ENCODE measurements at regions not wholly inside any gene's neighbourhood (a gene's known extent, or its start where the extent isn't known, plus 50 kb on each side); places are given as distances from the start of the nearest gene placed in this dataset.

DNA sequence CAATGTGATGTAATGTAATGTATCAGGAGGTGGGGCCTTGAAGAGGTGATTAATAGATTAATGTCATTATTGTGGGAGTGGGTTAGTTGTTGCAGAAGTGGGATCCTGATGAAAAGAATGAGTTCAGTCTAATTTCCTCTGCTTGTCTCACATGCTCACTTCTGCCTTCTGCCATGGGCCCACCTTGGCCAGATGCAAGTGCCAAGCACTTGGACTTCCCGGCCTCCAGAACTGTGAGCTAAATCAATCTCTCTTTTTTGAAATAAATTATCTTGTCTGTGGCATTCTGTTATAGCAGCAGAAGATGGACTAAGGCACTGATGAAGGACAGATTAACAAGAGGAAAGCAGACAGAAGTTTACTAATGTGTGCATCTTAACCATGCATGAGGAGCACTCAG lies 123.9 kb downstream of the ETS2 start:
- H3K27ac Mint-ChIP-seq (ENCODE audit: unreplicated experiment), result no peak overlapping the region

DNA sequence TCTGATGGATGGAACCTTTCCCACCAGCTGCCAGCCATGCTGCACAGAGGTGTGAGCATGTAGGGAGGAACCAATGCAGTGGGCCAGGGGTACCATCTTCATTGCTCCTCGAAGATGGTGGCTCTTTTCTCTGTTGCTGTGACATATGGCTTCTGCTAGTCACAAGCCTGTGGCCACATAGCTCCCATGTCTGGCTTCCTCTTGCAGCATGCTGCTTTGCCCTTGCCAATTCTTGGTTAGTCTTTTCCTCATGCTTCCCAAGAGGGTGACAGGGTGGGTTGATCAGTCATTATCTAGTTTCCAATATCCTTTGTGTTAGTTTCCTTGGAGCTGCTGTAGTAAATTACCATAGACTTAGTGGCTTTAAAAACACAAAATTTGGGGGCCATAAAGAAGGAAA lies 123.4 kb downstream of the ETS2 start:
- peaks cover 8% of the 10 kb centered on the region for H3K9me3 Mint-ChIP-seq (ENCODE audit: low read depth)
- TF ChIP-seq, protein P1, sequence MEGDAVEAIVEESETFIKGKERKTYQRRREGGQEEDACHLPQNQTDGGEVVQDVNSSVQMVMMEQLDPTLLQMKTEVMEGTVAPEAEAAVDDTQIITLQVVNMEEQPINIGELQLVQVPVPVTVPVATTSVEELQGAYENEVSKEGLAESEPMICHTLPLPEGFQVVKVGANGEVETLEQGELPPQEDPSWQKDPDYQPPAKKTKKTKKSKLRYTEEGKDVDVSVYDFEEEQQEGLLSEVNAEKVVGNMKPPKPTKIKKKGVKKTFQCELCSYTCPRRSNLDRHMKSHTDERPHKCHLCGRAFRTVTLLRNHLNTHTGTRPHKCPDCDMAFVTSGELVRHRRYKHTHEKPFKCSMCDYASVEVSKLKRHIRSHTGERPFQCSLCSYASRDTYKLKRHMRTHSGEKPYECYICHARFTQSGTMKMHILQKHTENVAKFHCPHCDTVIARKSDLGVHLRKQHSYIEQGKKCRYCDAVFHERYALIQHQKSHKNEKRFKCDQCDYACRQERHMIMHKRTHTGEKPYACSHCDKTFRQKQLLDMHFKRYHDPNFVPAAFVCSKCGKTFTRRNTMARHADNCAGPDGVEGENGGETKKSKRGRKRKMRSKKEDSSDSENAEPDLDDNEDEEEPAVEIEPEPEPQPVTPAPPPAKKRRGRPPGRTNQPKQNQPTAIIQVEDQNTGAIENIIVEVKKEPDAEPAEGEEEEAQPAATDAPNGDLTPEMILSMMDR (IDR thresholded peaks at IDR 0.05), result no peak
- no peak for DNase-seq (ENCODE audit: low spot score)
- no peak overlapping the region for H3K4me3 Mint-ChIP-seq (ENCODE audit: unreplicated experiment)
- peaks cover 27% of the 10 kb centered on the region for H3K4me1 Mint-ChIP-seq (ENCODE audit: low read depth)
- H3K36me3 Mint-ChIP-seq (ENCODE audit: low read depth), result peaks cover 2% of the 10 kb centered on the region
- H3K27ac Mint-ChIP-seq (ENCODE audit: unreplicated experiment), result no peak overlapping the region
- peaks cover 2% of the 10 kb centered on the region for H3K27me3 Mint-ChIP-seq (ENCODE audit: low read depth)

More for the DNA sequence above, 123.9 kb downstream of the ETS2 start:
- Mint-ChIP-seq H3K9me3 (ENCODE audit: low read depth) (peaks cover 8% of the 10 kb centered on the region), H3K4me3 (ENCODE audit: unreplicated experiment) (no peak overlapping the region), H3K4me1 (ENCODE audit: low read depth) (peaks cover 27% of the 10 kb centered on the region), H3K27me3 (ENCODE audit: low read depth) (peaks cover 2% of the 10 kb centered on the region), H3K36me3 (ENCODE audit: low read depth) (peaks cover 2% of the 10 kb centered on the region)
- TF ChIP-seq, protein P1 (IDR thresholded peaks at IDR 0.05), result no peak
- no peak for DNase-seq (ENCODE audit: low spot score)

DNA sequence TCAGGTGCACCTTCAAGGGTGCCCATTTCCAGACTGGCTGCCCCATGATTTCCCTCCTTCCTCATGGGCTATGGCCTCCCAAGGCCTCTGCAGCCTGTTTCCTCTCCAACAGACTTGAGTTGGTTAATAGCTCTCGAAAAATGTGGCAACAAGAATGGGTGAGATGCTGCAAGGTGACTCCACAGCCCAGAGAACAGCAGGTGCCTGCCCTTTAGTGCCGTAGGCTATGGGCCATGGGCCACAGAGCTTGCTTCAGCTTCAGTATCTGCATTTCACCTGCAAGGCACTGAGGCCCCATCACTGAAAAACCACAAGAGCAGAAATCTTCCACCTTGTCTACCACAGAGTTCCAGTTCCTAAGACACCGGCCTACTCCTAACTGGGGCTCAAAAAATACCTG lies 122.0 kb downstream of the ETS2 start:
- DNase-seq (ENCODE audit: low spot score), result no peak
- H3K27me3 Mint-ChIP-seq (ENCODE audit: low read depth), result peaks cover under 1% of the 10 kb centered on the region
- TF ChIP-seq, protein P1 (IDR thresholded peaks at IDR 0.05), result no peak
- no peak overlapping the region for H3K4me3 Mint-ChIP-seq (ENCODE audit: unreplicated experiment)
- no peak overlapping the region for H3K27ac Mint-ChIP-seq (ENCODE audit: unreplicated experiment)
- H3K9me3 Mint-ChIP-seq (ENCODE audit: low read depth), result peaks cover 8% of the 10 kb centered on the region
- peaks cover 32% of the 10 kb centered on the region for H3K4me1 Mint-ChIP-seq (ENCODE audit: low read depth)
- H3K36me3 Mint-ChIP-seq (ENCODE audit: low read depth), result no peaks in the 10 kb centered on the region

DNA sequence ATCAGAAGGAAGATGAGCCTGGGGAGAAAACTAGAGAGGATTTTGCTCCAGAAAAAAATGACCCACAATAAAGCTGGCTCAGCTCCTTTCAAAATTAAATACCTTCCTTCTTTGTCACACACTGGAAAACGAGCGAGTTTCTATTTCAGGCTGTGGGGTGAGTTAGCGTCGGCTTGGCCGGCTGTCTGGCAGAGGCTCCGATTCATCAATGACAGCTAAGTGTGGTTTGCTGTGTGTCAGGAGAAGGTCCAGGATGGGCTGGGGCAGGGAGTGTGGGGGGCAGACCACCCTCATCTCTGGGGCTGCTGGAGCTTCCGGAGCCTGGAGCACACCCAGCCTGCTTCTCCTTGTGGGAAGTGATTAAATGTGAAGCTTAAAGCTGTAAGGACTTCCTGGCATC lies 120.2 kb downstream of the ETS2 start:
- H3K9me3 Mint-ChIP-seq (ENCODE audit: low read depth), result peaks cover 8% of the 10 kb centered on the region
- no peak for DNase-seq (ENCODE audit: low spot score)
- H3K4me1 Mint-ChIP-seq (ENCODE audit: low read depth), result peaks cover 39% of the 10 kb centered on the region
- H3K4me3 Mint-ChIP-seq (ENCODE audit: unreplicated experiment), result peak overlapping the region; percentile 62
- H3K27ac Mint-ChIP-seq (ENCODE audit: unreplicated experiment), result peak overlapping the region; percentile 95
- H3K36me3 Mint-ChIP-seq (ENCODE audit: low read depth), result no peaks in the 10 kb centered on the region
- TF ChIP-seq, protein P1 (IDR thresholded peaks at IDR 0.05), result no peak
- H3K27me3 Mint-ChIP-seq (ENCODE audit: low read depth), result no peaks in the 10 kb centered on the region

DNA sequence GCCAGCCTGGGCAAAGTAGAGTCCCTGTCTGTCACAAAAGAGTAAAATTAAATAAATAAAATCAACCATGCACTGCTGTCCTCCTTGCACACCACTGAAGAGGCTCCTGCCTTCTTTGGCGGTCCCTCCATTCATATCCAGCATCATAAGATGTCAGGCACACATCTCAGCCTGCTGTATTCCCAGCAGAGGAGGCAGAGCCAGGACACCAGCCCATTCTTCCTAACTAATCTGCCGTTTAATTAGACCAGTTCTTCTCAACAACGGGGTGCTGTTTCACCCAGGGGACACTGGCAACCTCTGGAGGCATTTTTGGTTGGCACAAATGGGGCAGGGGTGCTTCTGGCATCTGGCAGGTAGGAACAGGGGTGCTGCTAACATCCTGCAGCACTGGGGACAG lies 119.7 kb downstream of the ETS2 start:
- no peaks in the 10 kb centered on the region for H3K36me3 Mint-ChIP-seq (ENCODE audit: low read depth)
- H3K9me3 Mint-ChIP-seq (ENCODE audit: low read depth), result peaks cover 8% of the 10 kb centered on the region
- peaks cover 39% of the 10 kb centered on the region for H3K4me1 Mint-ChIP-seq (ENCODE audit: low read depth)
- no peaks in the 10 kb centered on the region for H3K27me3 Mint-ChIP-seq (ENCODE audit: low read depth)
- no peak for DNase-seq (ENCODE audit: low spot score)
- H3K27ac Mint-ChIP-seq (ENCODE audit: unreplicated experiment), result peak overlapping the region; percentile 95
- H3K4me3 Mint-ChIP-seq (ENCODE audit: unreplicated experiment), result peak overlapping the region; percentile 62
- TF ChIP-seq, protein P1 (IDR thresholded peaks at IDR 0.05), result no peak
